Stimulated activated CD4-positive, alpha-beta T cell treated with anti-CD3 and anti-CD28 coated beads, Interleukin-15, amount 100 ng/mL, for 48 hours (primary cell): ENCODE measurements at regions not wholly inside any gene's neighbourhood (a gene's known extent, or its start where the extent isn't known, plus 50 kb on each side); places are given as distances from the start of the nearest gene placed in this dataset.
"Not testable (repeated sequence)": the region's sequence is repeated elsewhere in the genome, so short reads cannot be mapped to it uniquely, and the experiment has no call there.

ENCODE experiments used
- DNase-seq, 2 donors: peaks; one replicate each; pipeline ENCODE4 v3.0.0-alpha.2; 2020; ENCODE audit warnings: low read depth in 2 of 2

GRCh38 chr4:104330125-104330905 lies 164.4 kb downstream of the CXXC4 start:
- no peak for DNase-seq

- not testable (repeated sequence) for DNase-seq
These were observed 167.6 kb downstream of the CXXC4 start for GRCh38 chr4:104326991-104327694.

GRCh38 chr4:104302731-104303130 lies 192.0 kb downstream of the CXXC4 start:
- DNase-seq = no peak

- no peak for DNase-seq
These were observed 199.9 kb downstream of the CXXC4 start for GRCh38 chr4:104294811-104295210.

- no peak for DNase-seq
These were observed 207.8 kb downstream of the CXXC4 start for GRCh38 chr4:104286867-104287266.

- DNase-seq = no peak
These were observed 211.4 kb downstream of the CXXC4 start for GRCh38 chr4:104283303-104283702.

- no peak for DNase-seq
These were observed 214.9 kb downstream of the CXXC4 start for GRCh38 chr4:104279744-104280143.

GRCh38 chr4:104272966-104273365 lies 221.7 kb downstream of the CXXC4 start:
- DNase-seq = no peak

- DNase-seq = not testable (repeated sequence)
These were observed 225.1 kb downstream of the CXXC4 start for GRCh38 chr4:104269603-104270002.

- DNase-seq = no peak
These were observed 231.6 kb downstream of the CXXC4 start for GRCh38 chr4:104263100-104263499.

- DNase-seq = no peak
These were observed 232.0 kb downstream of the CXXC4 start for GRCh38 chr4:104262678-104263077.

GRCh38 chr4:104248726-104249125 lies 246.0 kb downstream of the CXXC4 start:
- DNase-seq = no peak

- no peak for DNase-seq
These were observed 258.7 kb downstream of the CXXC4 start for GRCh38 chr4:104235967-104236366.

GRCh38 chr4:104217526-104217925 lies 277.2 kb downstream of the CXXC4 start:
- DNase-seq = no peak

GRCh38 chr4:104211657-104212056 lies 283.0 kb downstream of the CXXC4 start:
- DNase-seq = no peak

- no peak for DNase-seq
These were observed 284.3 kb downstream of the CXXC4 start for GRCh38 chr4:104210420-104210819.

- no peak for DNase-seq
These were observed 287.9 kb downstream of the CXXC4 start for GRCh38 chr4:104206784-104207183.

- no peak for DNase-seq
These were observed 289.6 kb downstream of the CXXC4 start for GRCh38 chr4:104205116-104205515.

- DNase-seq = no peak
These were observed 306.4 kb downstream of the CXXC4 start for GRCh38 chr4:104188301-104188700.

- no peak for DNase-seq
These were observed 325.3 kb downstream of the CXXC4 start for GRCh38 chr4:104169437-104169836.

GRCh38 chr4:104166749-104167148 lies 327.9 kb downstream of the CXXC4 start:
- DNase-seq = no peak

- no peak for DNase-seq
These were observed 330.9 kb downstream of the CXXC4 start for GRCh38 chr4:104163820-104164219.

GRCh38 chr4:104146048-104146447 lies 348.6 kb downstream of the CXXC4 start:
- DNase-seq = no peak
